ENCODE measurements at regions not wholly inside any gene's neighbourhood (a gene's known extent, or its start where the extent isn't known, plus 50 kb on each side); places are given as distances from the start of the nearest gene placed in this dataset.
A peak's percentile ranks its signal among the peaks of the same experiment; 100 is the strongest.

DNA sequence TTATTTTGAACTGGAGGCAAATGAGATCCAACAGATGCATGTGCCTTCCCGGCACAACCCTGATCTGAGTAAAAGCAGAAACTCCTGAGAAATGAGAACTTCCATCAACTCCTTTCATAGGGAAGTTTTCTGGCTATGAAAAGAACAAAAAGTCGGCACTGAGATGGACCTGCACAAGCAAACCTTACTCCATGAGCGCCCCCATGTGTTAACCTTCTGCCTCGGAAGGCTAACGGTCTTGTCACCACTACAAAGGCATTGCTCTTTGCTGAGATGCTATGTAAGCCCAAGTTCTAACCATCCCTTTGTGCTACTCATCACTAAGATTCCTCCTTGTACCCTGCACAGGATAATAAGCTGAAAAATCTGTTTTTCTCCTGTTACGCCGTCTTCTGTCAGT is 57.3 kb upstream of the SULT1C3 start (continued):
- TF ChIP-seq HNRNPUL1 (IDR thresholded peaks at IDR 0.05; ENCODE audit: low read length) = no peak
- TF ChIP-seq PPARD (CRISPR knock-in tag; IDR thresholded peaks at IDR 0.05) = no peak
- no peak for TF ChIP-seq ZBTB17 (CRISPR knock-in tag; IDR thresholded peaks at IDR 0.05)
- TF ChIP-seq, protein P1, sequence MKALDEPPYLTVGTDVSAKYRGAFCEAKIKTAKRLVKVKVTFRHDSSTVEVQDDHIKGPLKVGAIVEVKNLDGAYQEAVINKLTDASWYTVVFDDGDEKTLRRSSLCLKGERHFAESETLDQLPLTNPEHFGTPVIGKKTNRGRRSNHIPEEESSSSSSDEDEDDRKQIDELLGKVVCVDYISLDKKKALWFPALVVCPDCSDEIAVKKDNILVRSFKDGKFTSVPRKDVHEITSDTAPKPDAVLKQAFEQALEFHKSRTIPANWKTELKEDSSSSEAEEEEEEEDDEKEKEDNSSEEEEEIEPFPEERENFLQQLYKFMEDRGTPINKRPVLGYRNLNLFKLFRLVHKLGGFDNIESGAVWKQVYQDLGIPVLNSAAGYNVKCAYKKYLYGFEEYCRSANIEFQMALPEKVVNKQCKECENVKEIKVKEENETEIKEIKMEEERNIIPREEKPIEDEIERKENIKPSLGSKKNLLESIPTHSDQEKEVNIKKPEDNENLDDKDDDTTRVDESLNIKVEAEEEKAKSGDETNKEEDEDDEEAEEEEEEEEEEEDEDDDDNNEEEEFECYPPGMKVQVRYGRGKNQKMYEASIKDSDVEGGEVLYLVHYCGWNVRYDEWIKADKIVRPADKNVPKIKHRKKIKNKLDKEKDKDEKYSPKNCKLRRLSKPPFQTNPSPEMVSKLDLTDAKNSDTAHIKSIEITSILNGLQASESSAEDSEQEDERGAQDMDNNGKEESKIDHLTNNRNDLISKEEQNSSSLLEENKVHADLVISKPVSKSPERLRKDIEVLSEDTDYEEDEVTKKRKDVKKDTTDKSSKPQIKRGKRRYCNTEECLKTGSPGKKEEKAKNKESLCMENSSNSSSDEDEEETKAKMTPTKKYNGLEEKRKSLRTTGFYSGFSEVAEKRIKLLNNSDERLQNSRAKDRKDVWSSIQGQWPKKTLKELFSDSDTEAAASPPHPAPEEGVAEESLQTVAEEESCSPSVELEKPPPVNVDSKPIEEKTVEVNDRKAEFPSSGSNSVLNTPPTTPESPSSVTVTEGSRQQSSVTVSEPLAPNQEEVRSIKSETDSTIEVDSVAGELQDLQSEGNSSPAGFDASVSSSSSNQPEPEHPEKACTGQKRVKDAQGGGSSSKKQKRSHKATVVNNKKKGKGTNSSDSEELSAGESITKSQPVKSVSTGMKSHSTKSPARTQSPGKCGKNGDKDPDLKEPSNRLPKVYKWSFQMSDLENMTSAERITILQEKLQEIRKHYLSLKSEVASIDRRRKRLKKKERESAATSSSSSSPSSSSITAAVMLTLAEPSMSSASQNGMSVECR (CRISPR knock-in tag; IDR thresholded peaks at IDR 0.05) = no peak
- TF ChIP-seq EP400 (IDR thresholded peaks at IDR 0.05) = no peak
- no peak for TF ChIP-seq ZNF431 (CRISPR knock-in tag; IDR thresholded peaks at IDR 0.05)

DNA sequence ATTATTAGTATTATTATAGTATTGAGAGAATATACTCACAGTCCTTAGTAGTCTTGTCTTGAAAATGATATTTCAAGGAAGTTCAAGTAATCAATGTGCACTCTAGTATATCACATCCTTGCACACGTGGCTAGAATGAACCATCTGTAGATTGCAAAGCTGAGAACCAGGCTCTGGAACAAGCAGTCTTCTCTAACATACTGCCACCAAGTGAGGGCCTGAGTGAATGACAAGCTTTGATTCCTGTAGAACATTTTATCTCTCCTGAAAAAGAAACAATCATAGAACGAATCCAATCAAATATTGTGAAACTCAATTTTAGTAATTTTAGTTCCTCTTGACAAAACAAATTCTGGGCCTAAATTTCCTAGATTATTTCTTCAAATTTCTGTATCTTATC is 55.3 kb upstream of the SULT1C3 start:
- H3K27me3 ChIP-seq (ENCODE audit: control insufficient read depth in 2 of 2, insufficient read depth in 2 of 2, low read length in 2 of 2) = no peaks in the 10 kb centered on the region
- no peaks in the 10 kb centered on the region for H3K79me2 ChIP-seq (ENCODE audit: control insufficient read depth, insufficient read depth, low read length)
- no peak overlapping the region for H3K4me3 ChIP-seq
- no peaks in the 10 kb centered on the region for H3K36me3 ChIP-seq (ENCODE audit: control insufficient read depth, insufficient read depth, low read length)
- ChIA-PET CTCF (ENCODE audit: low intra/inter-chr PET ratio) (no interaction called here), POLR2A (interaction anchor here (0.9 kb wide), 1 partner anchor 168 kb away, joined by 4 read pairs; no protein-coding TSS in a partner anchor)
- no peak overlapping the region for H3K9ac ChIP-seq (ENCODE audit: insufficient read depth in 1 of 2, low read depth in 2 of 2, low read length in 2 of 2)
- no TSS peak for BruUV-seq (replicated peaks)
- peak; percentile 75 for ATAC-seq
- in situ Hi-C loops (cut with MboI) (no loop called here), intact Hi-C loops (cut with micrococcal nuclease) (no loop called here)
- peak; percentile 7 to 32 (median 10) for DNase-seq (ENCODE audit: extremely low read depth in 1 of 4, low spot score in 3 of 4)
- FAIRE-seq = peak; percentile 83
- no peaks in the 10 kb centered on the region; a peak in 1 of 5 replicates for H3K4me1 ChIP-seq (replicated peaks in 1 of 2; ENCODE audit: control insufficient read depth in 2 of 2, insufficient read depth in 2 of 2, low read length in 2 of 2)
- WGBS (ENCODE audit: insufficient coverage, low coverage, missing lambda C conversion rate) = 3% methylated on average over 2 of the region's 2 CpGs
- no peaks in the 10 kb centered on the region for H3K9me3 ChIP-seq (replicated peaks; ENCODE audit: control insufficient read depth, insufficient read depth, low read depth, low read length)
- H2AFZ ChIP-seq (ENCODE audit: low read depth, low read length) = no peak overlapping the region
- no peak overlapping the region for H3K27ac ChIP-seq (ENCODE audit: extremely low read depth, low read depth, low read length)
- H4K20me1 ChIP-seq (replicated peaks; ENCODE audit: control insufficient read depth, insufficient read depth, low read length) = no peaks in the 10 kb centered on the region
- no peaks in the 10 kb centered on the region for H3K9me1 ChIP-seq (ENCODE audit: control insufficient read depth, insufficient read depth, low read length)
- TF ChIP-seq NONO (IDR thresholded peaks at IDR 0.05; ENCODE audit: low read depth in 2 of 2, low read length in 1 of 2) = no peak
- TF ChIP-seq RAD21 (CRISPR knock-in tag; conservative IDR thresholded peaks at IDR 0.05 in 1 of 2, IDR thresholded peaks at IDR 0.05 in 1 of 2) = peak in 1 of 2 experiments; percentile 42; a peak in 1 of 4 replicates
- TF ChIP-seq, protein P2, sequence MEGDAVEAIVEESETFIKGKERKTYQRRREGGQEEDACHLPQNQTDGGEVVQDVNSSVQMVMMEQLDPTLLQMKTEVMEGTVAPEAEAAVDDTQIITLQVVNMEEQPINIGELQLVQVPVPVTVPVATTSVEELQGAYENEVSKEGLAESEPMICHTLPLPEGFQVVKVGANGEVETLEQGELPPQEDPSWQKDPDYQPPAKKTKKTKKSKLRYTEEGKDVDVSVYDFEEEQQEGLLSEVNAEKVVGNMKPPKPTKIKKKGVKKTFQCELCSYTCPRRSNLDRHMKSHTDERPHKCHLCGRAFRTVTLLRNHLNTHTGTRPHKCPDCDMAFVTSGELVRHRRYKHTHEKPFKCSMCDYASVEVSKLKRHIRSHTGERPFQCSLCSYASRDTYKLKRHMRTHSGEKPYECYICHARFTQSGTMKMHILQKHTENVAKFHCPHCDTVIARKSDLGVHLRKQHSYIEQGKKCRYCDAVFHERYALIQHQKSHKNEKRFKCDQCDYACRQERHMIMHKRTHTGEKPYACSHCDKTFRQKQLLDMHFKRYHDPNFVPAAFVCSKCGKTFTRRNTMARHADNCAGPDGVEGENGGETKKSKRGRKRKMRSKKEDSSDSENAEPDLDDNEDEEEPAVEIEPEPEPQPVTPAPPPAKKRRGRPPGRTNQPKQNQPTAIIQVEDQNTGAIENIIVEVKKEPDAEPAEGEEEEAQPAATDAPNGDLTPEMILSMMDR (IDR thresholded peaks at IDR 0.05 in 2 of 3, conservative IDR thresholded peaks at IDR 0.05 in 1 of 3; ENCODE audit: insufficient read depth in 2 of 3, low read depth in 1 of 3, low read length in 3 of 3) = peak; percentile 15 to 51 (median 41); a peak in 2 of 6 replicates
- no peak overlapping the region for H3K4me2 ChIP-seq (ENCODE audit: insufficient read depth, low read length)
